GM12878 (cell line): ENCODE measurements at regions not wholly inside any gene's neighbourhood (a gene's known extent, or its start where the extent isn't known, plus 50 kb on each side); places are given as distances from the start of the nearest gene placed in this dataset.

Source experiments
- ATAC-seq: fragments of 200-7000 bp; cut with Tn5 transposase; 3 replicates; pipeline ENCODE4 v1.9.1; 2020; ENCODE audit warnings: mild to moderate bottlenecking, moderate library complexity
- BruUV-seq: library from RNA; stranded (reverse); fragments of 400-500 nt; replicated peaks from 2 replicates; lab custom pipeline; 2021; lab: Mats Ljungman, UMichigan
- CTCF ChIA-PET: fragments of 300-600 bp; sonication (Branson Sonifier 250); formaldehyde crosslinking; extraction: SDS; loops from one replicate; lab custom pipeline; 2021; ENCODE audit warnings: inconsistent platforms; lab: Yijun Ruan, JAX
- POLR2A ChIA-PET: fragments of 350-600 bp; formaldehyde crosslinking; extraction: SDS; loops from one replicate; lab custom pipeline; 2021; ENCODE audit warnings: inconsistent platforms; lab: Charles Lee
- RAD21 ChIA-PET: fragments of 300-600 bp; sonication (Branson Sonifier 250); formaldehyde crosslinking; loops from one replicate; lab custom pipeline; 2023; ENCODE audit warnings: antibody characterized with exemption; ENCODE audit not compliant: unreplicated experiment; lab: Charles Lee
- SMC1A ChIA-PET: fragments of 300-600 bp; sonication (Branson Sonifier 250); formaldehyde crosslinking; loops from one replicate; lab custom pipeline; 2023; ENCODE audit not compliant: unreplicated experiment, uncharacterized antibody; lab: Charles Lee
- DNase-seq: peaks from one replicate; pipeline ENCODE4 v3.0.0-alpha.2; 2011; ENCODE audit warnings: low read depth, low spot score
- FAIRE-seq: peaks from 3 replicates; lab custom pipeline; 2011; peaks lifted over from hg19 to GRCh38; lab: Jason Lieb, UNC
- H2AFZ ChIP-seq: 2 replicates; pipeline ENCODE4 v1.6.0; 2011; ENCODE audit warnings: low read depth, low read length, control low read depth; ENCODE audit not compliant: control insufficient read depth
- H3K27ac ChIP-seq: 2 replicates; pipeline ENCODE4 v1.5.1; 2011; ENCODE audit warnings: control low read depth; ENCODE audit not compliant: control insufficient read depth, insufficient read depth
- H3K27me3 ChIP-seq, 2 experiments: replicated peaks in 1 of 2; 2 replicates each; pipeline versions ENCODE4 v1.6.0 to v1.6.1; 2011; ENCODE audit warnings: low read length in 1 of 2; ENCODE audit not compliant: control insufficient read depth in 2 of 2, insufficient read depth in 2 of 2
- H3K36me3 ChIP-seq, 2 experiments: 2 replicates each; pipeline ENCODE4 v1.5.1; 2011; ENCODE audit warnings: low read length in 1 of 2; ENCODE audit not compliant: control insufficient read depth in 2 of 2, insufficient read depth in 2 of 2
- H3K4me1 ChIP-seq: 2 replicates; pipeline ENCODE4 v1.6.1; 2011; ENCODE audit warnings: mild to moderate bottlenecking, low read length, moderate library complexity, mixed read lengths; ENCODE audit not compliant: control insufficient read depth, insufficient read depth
- H3K4me2 ChIP-seq: 2 replicates; pipeline ENCODE4 v1.6.0; 2011; ENCODE audit warnings: control low read depth; ENCODE audit not compliant: control insufficient read depth, insufficient read depth
- H3K4me3 ChIP-seq: fragments of 200-600 bp; sonication (generic); 2 replicates; pipeline ENCODE4 v1.5.1; 2016
- H3K79me2 ChIP-seq: 2 replicates; pipeline ENCODE4 v1.6.0; 2011; ENCODE audit warnings: low read length; ENCODE audit not compliant: control insufficient read depth, insufficient read depth
- H3K9ac ChIP-seq: 2 replicates; pipeline ENCODE4 v1.8.0; 2011; ENCODE audit warnings: low read length, control low read depth, mixed read lengths; ENCODE audit not compliant: control insufficient read depth, insufficient read depth
- H3K9me3 ChIP-seq: replicated peaks from 3 replicates; pipeline ENCODE4 v1.5.1; 2011; ENCODE audit warnings: mild to moderate bottlenecking, low read length; ENCODE audit not compliant: control insufficient read depth, insufficient read depth
- H4K20me1 ChIP-seq: 2 replicates; pipeline ENCODE4 v1.6.0; 2011; ENCODE audit not compliant: control insufficient read depth, insufficient read depth
- BCL11A ChIP-seq: IDR thresholded peaks from 2 replicates; pipeline ENCODE4 v1.6.1; 2011; ENCODE audit warnings: low read depth, low read length
- CBFB ChIP-seq: IDR thresholded peaks from 2 replicates; pipeline ENCODE4 v1.6.1; 2016; ENCODE audit warnings: antibody characterized with exemption, low read depth
- CHD2 ChIP-seq: IDR thresholded peaks from 2 replicates; pipeline ENCODE4 v1.6.1; 2011; ENCODE audit warnings: low read depth, low read length, improper control_type of control experiment, borderline replicate concordance
- CREM ChIP-seq: IDR thresholded peaks from 2 replicates; pipeline ENCODE4 v1.6.1; 2014; ENCODE audit warnings: antibody characterized with exemption, low read depth
- DPF2 ChIP-seq: fragments of 450-650 bp; IDR thresholded peaks from 2 replicates; pipeline ENCODE4 v1.6.1; 2017; ENCODE audit warnings: mild to moderate bottlenecking
- FOXM1 ChIP-seq: IDR thresholded peaks from 2 replicates; pipeline ENCODE4 v1.6.1; 2012; ENCODE audit warnings: low read depth, mild to moderate bottlenecking, inconsistent platforms, low read length, moderate library complexity
- IKZF2 ChIP-seq, 2 experiments: fragments of 450-650 bp; IDR thresholded peaks; 2 replicates each; pipeline ENCODE4 v1.6.1; 2017; ENCODE audit warnings: mild to moderate bottlenecking in 2 of 2, moderate library complexity in 2 of 2
- MEF2B ChIP-seq: fragments of 450-650 bp; IDR thresholded peaks from 2 replicates; pipeline ENCODE4 v1.6.1; 2018; ENCODE audit warnings: mild to moderate bottlenecking, moderate library complexity; ENCODE audit not compliant: partially characterized antibody, poor library complexity, severe bottlenecking
- MTA2 ChIP-seq: fragments of 450-650 bp; IDR thresholded peaks from 2 replicates; pipeline ENCODE4 v1.6.1; 2016; ENCODE audit warnings: low read depth, mild to moderate bottlenecking, moderate library complexity
- NFXL1 ChIP-seq: fragments of 450-650 bp; IDR thresholded peaks from 2 replicates; pipeline ENCODE4 v1.6.1; 2017; ENCODE audit warnings: antibody characterized with exemption, mild to moderate bottlenecking, borderline replicate concordance
- NFYA ChIP-seq: IDR thresholded peaks from 2 replicates; pipeline ENCODE4 v1.6.1; 2011; ENCODE audit warnings: low read depth, mild to moderate bottlenecking, low read length, improper control_type of control experiment, borderline replicate concordance
- POLR2AphosphoS2 ChIP-seq: IDR thresholded peaks from 2 replicates; pipeline ENCODE4 v1.6.1; 2011; ENCODE audit warnings: low read depth, mild to moderate bottlenecking, low read length, improper control_type of control experiment, moderate library complexity
- RB1 ChIP-seq: fragments of 450-650 bp; formaldehyde crosslinking; IDR thresholded peaks from 2 replicates; pipeline ENCODE4 v1.6.1; 2017; ENCODE audit warnings: mild to moderate bottlenecking, borderline replicate concordance
- RBBP5 ChIP-seq: fragments of 200-600 bp; sonication (generic); conservative IDR thresholded peaks from 2 replicates; pipeline ENCODE4 v1.6.1; 2016
- RELA ChIP-seq: fragments of 450-650 bp; IDR thresholded peaks from 2 replicates; pipeline ENCODE4 v1.8.0; 2014; ENCODE audit warnings: borderline replicate concordance; ENCODE audit not compliant: partially characterized antibody
- SMAD5 ChIP-seq: IDR thresholded peaks from 2 replicates; pipeline ENCODE4 v1.6.1; 2016; ENCODE audit warnings: antibody characterized with exemption, low read depth
- SP1 ChIP-seq: IDR thresholded peaks from one replicate; pipeline ENCODE4 v1.6.1; 2011; ENCODE audit warnings: low read depth, low read length
- SRF ChIP-seq, 2 experiments: IDR thresholded peaks; 2 replicates each; pipeline ENCODE4 v1.6.1; 2011; ENCODE audit warnings: low read depth in 2 of 2, low read length in 2 of 2, mild to moderate bottlenecking in 1 of 2, moderate library complexity in 1 of 2
- TCF3 ChIP-seq: IDR thresholded peaks from 2 replicates; pipeline ENCODE4 v1.6.1; 2012; ENCODE audit warnings: low read depth, mild to moderate bottlenecking, low read length, borderline replicate concordance; ENCODE audit not compliant: insufficient read depth
- YY1 ChIP-seq: IDR thresholded peaks from 2 replicates; pipeline ENCODE4 v1.6.1; 2011; ENCODE audit warnings: low read depth, mild to moderate bottlenecking, low read length
- ZNF24 ChIP-seq: fragments of 450-650 bp; IDR thresholded peaks from 2 replicates; pipeline ENCODE4 v1.6.1; 2017; ENCODE audit warnings: antibody characterized with exemption, mild to moderate bottlenecking
- WGBS: methylation state at CpG from one replicate; pipeline ENCODE4 v1.1.6; 2016; ENCODE audit warnings: low lambda C conversion rate; ENCODE audit not compliant: insufficient replicate concordance, insufficient coverage; ENCODE audit errors: missing lambda C conversion rate; 5-methylcytosine and 5-hydroxymethylcytosine counted together
- in situ Hi-C: fragments of 300-500 bp; cut with MboI; formaldehyde crosslinking; loops from 9 replicates; pipeline ENCODE4 v1.14.3; 2018; ENCODE audit warnings: mixed read lengths
- intact Hi-C: fragments of 100-400 bp; cut with micrococcal nuclease; formaldehyde crosslinking; loops from one replicate; pipeline ENCODE4 v1.14.2; 2022; ENCODE audit not compliant: unreplicated experiment
- TF ChIP-seq, protein P1 (sequence below): IDR thresholded peaks from 2 replicates; pipeline ENCODE4 v1.6.1; 2012; ENCODE audit warnings: low read length, inconsistent platforms

DNA sequence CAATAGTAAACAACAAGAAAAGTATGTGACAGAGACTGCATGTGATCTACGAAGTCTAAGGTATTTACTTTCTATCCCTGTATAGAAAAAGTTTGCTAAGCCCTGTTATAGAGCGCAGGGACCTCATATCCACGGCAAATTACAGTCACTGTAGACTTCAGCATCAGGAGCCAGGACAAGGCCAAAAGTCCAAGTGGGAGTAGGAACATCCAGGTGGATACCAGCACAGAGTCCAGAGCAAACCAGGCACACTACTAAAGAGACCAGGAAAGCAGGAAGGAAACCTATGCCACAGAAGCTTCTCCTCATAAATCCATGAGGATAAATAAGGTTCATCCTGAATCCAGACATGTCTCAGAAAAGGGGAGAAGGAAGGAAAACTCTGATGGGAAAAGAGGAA lies 342.2 kb upstream of the HTR2A start:
- Histone ChIP-seq H4K20me1 (no peaks in the 10 kb centered on the region), H3K4me1 (no peaks in the 10 kb centered on the region), H3K9ac (no peak overlapping the region), H3K27ac (no peak overlapping the region), H3K79me2 (no peaks in the 10 kb centered on the region), H3K36me3 (no peaks in the 10 kb centered on the region), H3K27me3 (no peaks in the 10 kb centered on the region), H3K4me3 (no peak overlapping the region), H3K4me2 (no peak overlapping the region), H2AFZ (no peak overlapping the region), H3K9me3 (no peaks in the 10 kb centered on the region)
- RAD21 ChIA-PET: no interaction called here
- DNase-seq: no peak
- SMC1A ChIA-PET: no interaction called here
- intact Hi-C loops (no loop called here), in situ Hi-C loops (no loop called here)
- POLR2A ChIA-PET: no interaction called here
- no peak for TF ChIP-seq SMAD5
- no peak for TF ChIP-seq CREM
- TF ChIP-seq RB1: no peak
- TF ChIP-seq TCF3: no peak
- no peak for TF ChIP-seq IKZF2 (IDR thresholded peaks at IDR 0.05)
- no peak for TF ChIP-seq FOXM1
- CTCF ChIA-PET: no interaction called here
- 22% methylated on average over 3 of the region's 3 CpGs for WGBS
- BruUV-seq: no TSS peak
- ATAC-seq: no peak
- no peak for FAIRE-seq

DNA sequence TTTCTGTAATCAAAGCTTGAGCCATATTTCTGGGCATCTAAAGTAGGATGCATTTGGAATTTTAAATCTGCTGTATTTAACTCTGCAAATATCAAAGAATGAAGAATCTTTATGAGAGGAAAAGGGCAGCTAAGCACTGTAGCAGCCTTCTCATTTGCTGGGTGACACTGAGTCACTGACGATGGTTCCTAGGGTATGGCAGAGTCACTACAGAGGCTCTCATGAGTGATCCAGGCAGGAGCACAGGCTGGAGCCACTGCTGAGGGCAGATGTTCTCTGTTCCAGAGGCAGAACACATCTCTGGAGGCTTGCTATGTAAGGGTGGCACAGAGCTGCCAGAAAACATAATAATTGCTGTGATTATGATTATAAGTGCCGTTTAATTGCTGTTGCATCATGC lies 340.7 kb upstream of the HTR2A start:
- H2AFZ ChIP-seq: no peak overlapping the region
- no peak overlapping the region for H3K27ac ChIP-seq
- in situ Hi-C loops: no loop called here
- no TSS peak for BruUV-seq
- SMC1A ChIA-PET: no interaction called here
- H3K4me1 ChIP-seq: no peaks in the 10 kb centered on the region
- CTCF ChIA-PET: interaction anchor here (0.7 kb wide), 1 partner anchor 40 kb away, joined by 4 read pairs; no protein-coding TSS in a partner anchor
- no peak overlapping the region for H3K9ac ChIP-seq
- H3K4me3 ChIP-seq: no peak overlapping the region
- WGBS: 16% methylated on average over 2 of the region's 2 CpGs
- H4K20me1 ChIP-seq: no peaks in the 10 kb centered on the region
- H3K9me3 ChIP-seq: no peaks in the 10 kb centered on the region
- intact Hi-C loops: no loop called here
- no peaks in the 10 kb centered on the region for H3K36me3 ChIP-seq
- RAD21 ChIA-PET: no interaction called here
- no peaks in the 10 kb centered on the region for H3K79me2 ChIP-seq
- DNase-seq: no peak
- no peak for ATAC-seq
- FAIRE-seq: no peak
- H3K4me2 ChIP-seq: no peak overlapping the region
- H3K27me3 ChIP-seq: no peaks in the 10 kb centered on the region
- POLR2A ChIA-PET: no interaction called here
- TF ChIP-seq YY1 (no peak), NFXL1 (no peak), SRF (IDR thresholded peaks at IDR 0.05; ENCODE audit: low read depth in 2 of 2, low read length in 2 of 2) (no peak), TCF3 (no peak), ZNF24 (no peak), MEF2B (no peak), CHD2 (no peak), NFYA (no peak), MTA2 (no peak), RBBP5 (no peak), POLR2AphosphoS2 (no peak), DPF2 (no peak), RELA (no peak), CBFB (no peak), SP1 (no peak), BCL11A (no peak)
- TF ChIP-seq, protein P1, sequence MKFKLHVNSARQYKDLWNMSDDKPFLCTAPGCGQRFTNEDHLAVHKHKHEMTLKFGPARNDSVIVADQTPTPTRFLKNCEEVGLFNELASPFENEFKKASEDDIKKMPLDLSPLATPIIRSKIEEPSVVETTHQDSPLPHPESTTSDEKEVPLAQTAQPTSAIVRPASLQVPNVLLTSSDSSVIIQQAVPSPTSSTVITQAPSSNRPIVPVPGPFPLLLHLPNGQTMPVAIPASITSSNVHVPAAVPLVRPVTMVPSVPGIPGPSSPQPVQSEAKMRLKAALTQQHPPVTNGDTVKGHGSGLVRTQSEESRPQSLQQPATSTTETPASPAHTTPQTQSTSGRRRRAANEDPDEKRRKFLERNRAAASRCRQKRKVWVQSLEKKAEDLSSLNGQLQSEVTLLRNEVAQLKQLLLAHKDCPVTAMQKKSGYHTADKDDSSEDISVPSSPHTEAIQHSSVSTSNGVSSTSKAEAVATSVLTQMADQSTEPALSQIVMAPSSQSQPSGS: no peak
